WTC11 (cell line): ENCODE measurements at regions not wholly inside any gene's neighbourhood (a gene's known extent, or its start where the extent isn't known, plus 50 kb on each side); places are given as distances from the start of the nearest gene placed in this dataset.

ENCODE experiments used
- ATAC-seq: fragments of 200-7000 bp; cut with Tn5 transposase; 2 replicates; pipeline ENCODE4 v1.10.0; 2021; ENCODE audit warnings: mild to moderate bottlenecking, moderate library complexity
- CTCF ChIA-PET: fragments of 300-600 bp; sonication (Branson Sonifier 250); formaldehyde crosslinking; loops from one replicate; lab custom pipeline; 2021; ENCODE audit warnings: antibody characterized with exemption; lab: Charles Lee
- POLR2A ChIA-PET: fragments of 350-600 bp; sonication (Branson Sonifier 250); formaldehyde crosslinking; loops from one replicate; lab custom pipeline; 2021; ENCODE audit warnings: antibody characterized with exemption; lab: Charles Lee
- DNase-seq: peaks from one replicate; pipeline ENCODE4 v3.0.0; 2021; ENCODE audit warnings: low spot score
- H3K27ac Mint-ChIP-seq: 2 replicates; pipeline ENCODE4 v1.8.0; 2021; ENCODE audit warnings: mixed read lengths
- H3K27me3 Mint-ChIP-seq: 2 replicates; pipeline ENCODE4 v1.8.0; 2021; ENCODE audit warnings: low read depth, mild to moderate bottlenecking, moderate library complexity, mixed read lengths
- H3K36me3 Mint-ChIP-seq: 2 replicates; pipeline ENCODE4 v1.8.0; 2021; ENCODE audit warnings: mixed read lengths
- H3K4me1 Mint-ChIP-seq: 2 replicates; pipeline ENCODE4 v1.8.0; 2022; ENCODE audit warnings: mixed read lengths
- H3K4me3 Mint-ChIP-seq: 2 replicates; pipeline ENCODE4 v1.8.0; 2021; ENCODE audit warnings: mild to moderate bottlenecking, moderate library complexity, mixed read lengths
- H3K9me3 Mint-ChIP-seq: 2 replicates; pipeline ENCODE4 v1.8.0; 2021; ENCODE audit warnings: mixed read lengths
- CTCF ChIP-seq: fragments of 200-600 bp; IDR thresholded peaks from 2 replicates; pipeline ENCODE4 v1.8.0; 2022; ENCODE audit warnings: antibody characterized with exemption
- FOXK1 ChIP-seq: sonication (generic); formaldehyde crosslinking; IDR thresholded peaks from 2 replicates; pipeline ENCODE4 v1.8.0; 2022; ENCODE audit warnings: mild to moderate bottlenecking, moderate library complexity, missing genetic modification reagents
- FOXP4 ChIP-seq: sonication (generic); formaldehyde crosslinking; IDR thresholded peaks from 2 replicates; pipeline ENCODE4 v1.8.0; 2022; ENCODE audit warnings: mild to moderate bottlenecking, missing genetic modification reagents
- HMGXB4 ChIP-seq: sonication (generic); formaldehyde crosslinking; IDR thresholded peaks from 2 replicates; pipeline ENCODE4 v1.8.1; 2023; ENCODE audit warnings: mild to moderate bottlenecking, moderate library complexity, missing genetic modification reagents
- KAT7 ChIP-seq: sonication (generic); formaldehyde crosslinking; IDR thresholded peaks from 2 replicates; pipeline ENCODE4 v1.8.1; 2023; ENCODE audit warnings: missing genetic modification reagents, mild to moderate bottlenecking, borderline replicate concordance
- NFATC4 ChIP-seq: fragments of 250-450 bp; sonication (Bioruptor Pico); IDR thresholded peaks from 2 replicates; pipeline ENCODE4 v1.9.0; 2021; ENCODE audit warnings: mild to moderate bottlenecking
- OVOL2 ChIP-seq: fragments of 250-450 bp; sonication (Bioruptor Pico); IDR thresholded peaks from 2 replicates; pipeline ENCODE4 v1.9.0; 2021; ENCODE audit warnings: mild to moderate bottlenecking, borderline replicate concordance
- RELA ChIP-seq: sonication (generic); formaldehyde crosslinking; IDR thresholded peaks from 2 replicates; pipeline ENCODE4 v1.8.1; 2022; ENCODE audit warnings: missing genetic modification reagents, mild to moderate bottlenecking, borderline replicate concordance
- STAT6 ChIP-seq: sonication (generic); formaldehyde crosslinking; conservative IDR thresholded peaks from 2 replicates; pipeline ENCODE4 v1.8.1; 2023; ENCODE audit warnings: mild to moderate bottlenecking, low read depth, missing genetic modification reagents, moderate library complexity
- ZBTB43 ChIP-seq: sonication (generic); formaldehyde crosslinking; IDR thresholded peaks from 2 replicates; pipeline ENCODE4 v1.8.1; 2023; ENCODE audit warnings: mild to moderate bottlenecking, missing genetic modification reagents
- ZNF121 ChIP-seq: sonication (generic); formaldehyde crosslinking; IDR thresholded peaks from 2 replicates; pipeline ENCODE4 v1.8.0; 2023; ENCODE audit warnings: missing genetic modification reagents
- ZNF416 ChIP-seq: fragments of 250-450 bp; sonication (Bioruptor Pico); IDR thresholded peaks from 2 replicates; pipeline ENCODE4 v1.9.0; 2021; ENCODE audit warnings: mild to moderate bottlenecking, inconsistent platforms
- ZSCAN18 ChIP-seq: fragments of 250-450 bp; sonication (Bioruptor Pico); IDR thresholded peaks from 2 replicates; pipeline ENCODE4 v2.1.2; 2022; ENCODE audit warnings: mild to moderate bottlenecking, moderate library complexity

GRCh38 chr2:122210898-122211856 lies 455.7 kb downstream of the TSN start:
- ChIA-PET CTCF (no interaction called here), POLR2A (no interaction called here)
- Mint-ChIP-seq H3K27ac (no peak overlapping the region), H3K4me3 (no peak overlapping the region), H3K9me3 (peaks cover 3% of the 10 kb centered on the region; the same call in 1 of the 2 replicates), H3K36me3 (no peaks in the 10 kb centered on the region), H3K27me3 (peaks cover 17% of the 10 kb centered on the region), H3K4me1 (no peaks in the 10 kb centered on the region)
- no peak for ATAC-seq
- DNase-seq: no peak
- TF ChIP-seq KAT7 (CRISPR knock-in tag) (no peak), HMGXB4 (no peak), FOXK1 (no peak), NFATC4 (CRISPR knock-in tag) (no peak), ZNF416 (CRISPR knock-in tag) (no peak), RELA (no peak), ZBTB43 (CRISPR knock-in tag) (no peak), OVOL2 (CRISPR knock-in tag) (no peak), ZSCAN18 (CRISPR knock-in tag) (no peak), FOXP4 (CRISPR knock-in tag) (no peak), STAT6 (CRISPR knock-in tag) (no peak), ZNF121 (CRISPR knock-in tag) (no peak), CTCF (no peak)
